ENCODE measurements at regions not wholly inside any gene's neighbourhood (a gene's known extent, or its start where the extent isn't known, plus 50 kb on each side); places are given as distances from the start of the nearest gene placed in this dataset.

GRCh38 chr13:59340581-59340980 lies 823.1 kb downstream of the DIAPH3 start (continued):
- TF ChIP-seq ZFP3 (CRISPR knock-in tag; IDR thresholded peaks at IDR 0.05) (no peak), ISL1 (CRISPR knock-in tag; IDR thresholded peaks at IDR 0.05) (no peak), ZNF8 (CRISPR knock-in tag; IDR thresholded peaks at IDR 0.05) (no peak)

GRCh38 chr13:59342400-59342799 lies 821.3 kb downstream of the DIAPH3 start:
- no peak for TF ChIP-seq ZFP3 (CRISPR knock-in tag; IDR thresholded peaks at IDR 0.05)
- no peak for TF ChIP-seq CSDC2 (CRISPR knock-in tag; IDR thresholded peaks at IDR 0.05)
- TF ChIP-seq ZNF8 (CRISPR knock-in tag; IDR thresholded peaks at IDR 0.05): no peak
- no peak for TF ChIP-seq OSR1 (CRISPR knock-in tag; IDR thresholded peaks at IDR 0.05)
- TF ChIP-seq BACH2 (CRISPR knock-in tag; IDR thresholded peaks at IDR 0.05; ENCODE audit: borderline replicate concordance): no peak
- TF ChIP-seq SNAI2 (CRISPR knock-in tag; IDR thresholded peaks at IDR 0.05): no peak
- TF ChIP-seq ARNTL (CRISPR knock-in tag; IDR thresholded peaks at IDR 0.05; ENCODE audit: borderline replicate concordance, low read depth): no peak
- no peak for TF ChIP-seq ESRRG (CRISPR knock-in tag; IDR thresholded peaks at IDR 0.05)
- no peak for TF ChIP-seq TSHZ2 (CRISPR knock-in tag; IDR thresholded peaks at IDR 0.05)
- no peak for TF ChIP-seq PATZ1 (CRISPR knock-in tag; IDR thresholded peaks at IDR 0.05; ENCODE audit: borderline replicate concordance)
- TF ChIP-seq TCF4 (CRISPR knock-in tag; IDR thresholded peaks at IDR 0.05; ENCODE audit: borderline replicate concordance): no peak
- no peak for TF ChIP-seq PPARA (CRISPR knock-in tag; IDR thresholded peaks at IDR 0.05; ENCODE audit: borderline replicate concordance)
- TF ChIP-seq ZNF565 (CRISPR knock-in tag; conservative IDR thresholded peaks at IDR 0.05; ENCODE audit: low read depth): no peak
- TF ChIP-seq CSRNP3 (CRISPR knock-in tag; IDR thresholded peaks at IDR 0.05): no peak
- TF ChIP-seq CREB5 (CRISPR knock-in tag; IDR thresholded peaks at IDR 0.05; ENCODE audit: low read depth): no peak
- no peak for TF ChIP-seq ZNF70 (CRISPR knock-in tag; IDR thresholded peaks at IDR 0.05)
- no peak for TF ChIP-seq ZC3H10 (CRISPR knock-in tag; IDR thresholded peaks at IDR 0.05)
- no peak for TF ChIP-seq RARB (CRISPR knock-in tag; IDR thresholded peaks at IDR 0.05)
- no peak for TF ChIP-seq TOX (CRISPR knock-in tag; IDR thresholded peaks at IDR 0.05; ENCODE audit: borderline replicate concordance)
- ATAC-seq: no peak

- ATAC-seq: no peak
- TF ChIP-seq PATZ1 (CRISPR knock-in tag; IDR thresholded peaks at IDR 0.05; ENCODE audit: borderline replicate concordance) (no peak), ZFP30 (CRISPR knock-in tag; IDR thresholded peaks at IDR 0.05) (no peak), GLIS3 (CRISPR knock-in tag; IDR thresholded peaks at IDR 0.05) (no peak), SNAI2 (CRISPR knock-in tag; IDR thresholded peaks at IDR 0.05) (no peak), ZNF70 (CRISPR knock-in tag; IDR thresholded peaks at IDR 0.05) (no peak)
These were observed 820.6 kb downstream of the DIAPH3 start for GRCh38 chr13:59343132-59343531.

All from SK-N-SH treated with all-trans-retinoic acid at 6 μM for 48 hours (cell line).